ENCODE measurements at regions not wholly inside any gene's neighbourhood (a gene's known extent, or its start where the extent isn't known, plus 50 kb on each side); places are given as distances from the start of the nearest gene placed in this dataset.

DNA sequence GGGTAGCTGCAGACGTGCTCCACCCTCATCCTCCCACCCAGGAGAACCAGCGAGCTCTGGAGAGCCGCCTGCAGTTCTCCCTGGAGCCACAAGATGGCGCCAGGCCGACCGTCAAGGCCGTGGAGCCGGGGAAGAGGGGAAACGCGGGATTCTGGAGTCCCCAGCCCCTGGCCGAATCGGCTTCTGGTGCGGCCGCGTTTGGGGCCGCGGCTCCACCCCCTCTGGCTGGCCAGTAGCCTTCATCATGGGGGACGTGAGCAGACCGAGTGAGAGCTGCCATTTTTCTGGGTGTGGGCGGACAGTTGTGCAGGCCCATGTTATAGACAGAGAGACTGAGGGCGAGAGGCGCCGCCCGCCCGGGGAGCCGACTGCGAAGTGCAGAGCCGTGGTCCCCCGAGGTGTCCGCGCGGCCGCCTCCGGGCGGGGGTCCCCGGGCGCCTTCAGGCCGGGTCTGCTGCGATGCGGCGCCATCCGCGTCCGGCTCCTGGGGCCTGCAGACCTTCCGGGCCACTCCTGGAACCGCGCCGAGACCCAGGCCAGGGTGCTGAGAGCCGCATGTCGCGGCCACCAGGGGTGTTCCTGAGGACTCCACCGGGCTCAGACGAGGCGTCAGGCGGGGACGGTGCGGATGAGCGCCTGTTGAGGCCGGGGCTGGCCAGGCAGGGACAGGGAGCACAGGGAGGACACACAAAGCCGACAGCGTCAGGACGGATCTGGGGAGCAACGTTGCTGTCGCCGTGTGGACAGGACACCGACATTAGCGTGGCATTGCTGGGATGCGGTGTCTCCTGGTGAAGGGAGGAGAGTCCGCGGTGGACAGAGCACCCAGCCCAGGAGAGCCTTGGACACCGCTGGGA lies 418.2 kb upstream of the HS6ST1 start:
- no peak overlapping the region for H3K27ac ChIP-seq

DNA sequence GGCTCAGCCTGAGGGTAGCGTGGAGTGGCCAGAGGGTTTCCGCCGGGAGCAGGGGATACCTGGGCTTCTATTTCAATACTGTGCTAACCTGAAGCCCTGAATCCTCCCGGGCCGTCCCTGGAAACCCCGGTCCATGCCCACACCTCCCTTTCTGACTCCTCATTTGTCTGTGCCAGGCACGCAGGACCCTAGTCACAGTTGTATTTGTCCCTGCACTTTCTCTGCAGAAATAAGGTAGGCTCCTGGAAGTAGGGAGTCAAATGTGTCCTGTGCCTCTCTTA lies 418.8 kb upstream of the HS6ST1 start:
- TF ChIP-seq, protein P1, sequence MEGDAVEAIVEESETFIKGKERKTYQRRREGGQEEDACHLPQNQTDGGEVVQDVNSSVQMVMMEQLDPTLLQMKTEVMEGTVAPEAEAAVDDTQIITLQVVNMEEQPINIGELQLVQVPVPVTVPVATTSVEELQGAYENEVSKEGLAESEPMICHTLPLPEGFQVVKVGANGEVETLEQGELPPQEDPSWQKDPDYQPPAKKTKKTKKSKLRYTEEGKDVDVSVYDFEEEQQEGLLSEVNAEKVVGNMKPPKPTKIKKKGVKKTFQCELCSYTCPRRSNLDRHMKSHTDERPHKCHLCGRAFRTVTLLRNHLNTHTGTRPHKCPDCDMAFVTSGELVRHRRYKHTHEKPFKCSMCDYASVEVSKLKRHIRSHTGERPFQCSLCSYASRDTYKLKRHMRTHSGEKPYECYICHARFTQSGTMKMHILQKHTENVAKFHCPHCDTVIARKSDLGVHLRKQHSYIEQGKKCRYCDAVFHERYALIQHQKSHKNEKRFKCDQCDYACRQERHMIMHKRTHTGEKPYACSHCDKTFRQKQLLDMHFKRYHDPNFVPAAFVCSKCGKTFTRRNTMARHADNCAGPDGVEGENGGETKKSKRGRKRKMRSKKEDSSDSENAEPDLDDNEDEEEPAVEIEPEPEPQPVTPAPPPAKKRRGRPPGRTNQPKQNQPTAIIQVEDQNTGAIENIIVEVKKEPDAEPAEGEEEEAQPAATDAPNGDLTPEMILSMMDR (conservative IDR thresholded peaks at IDR 0.05) = no peak
- H3K27ac ChIP-seq = no peak overlapping the region

More for the DNA sequence above, 418.2 kb upstream of the HS6ST1 start:
- TF ChIP-seq, protein P1 (conservative IDR thresholded peaks at IDR 0.05) = peak; percentile 98

DNA sequence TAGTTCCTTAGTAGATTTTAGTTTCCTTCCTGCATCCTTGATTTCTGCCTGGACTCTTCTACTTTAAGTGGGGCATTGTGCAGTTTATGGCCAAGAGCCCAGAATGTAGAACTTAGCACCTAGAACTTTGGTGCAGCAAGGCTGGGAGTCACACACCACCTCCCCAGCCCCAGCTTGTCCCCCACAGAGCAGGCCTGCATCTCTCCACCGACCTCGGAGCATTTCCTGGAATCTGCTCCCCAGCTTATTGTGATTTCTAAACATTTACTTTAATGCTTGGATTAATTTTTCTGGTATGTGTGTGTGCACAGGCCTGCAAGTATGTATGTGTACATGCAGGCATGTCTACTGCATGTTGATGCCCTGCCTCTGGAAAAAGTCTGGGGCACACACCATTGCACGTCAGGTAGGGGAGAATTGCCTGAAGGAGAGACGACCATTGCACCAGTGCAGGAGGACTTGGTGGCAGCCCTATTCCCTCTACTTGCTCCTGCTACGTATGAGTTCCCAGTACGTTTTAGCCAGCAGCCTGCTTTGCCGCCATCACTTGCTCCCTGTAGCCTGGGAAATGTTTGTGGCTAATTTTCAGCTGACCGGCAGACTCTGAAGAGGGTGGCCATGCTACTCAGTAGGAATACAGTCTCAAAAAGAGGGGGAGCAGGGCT lies 419.9 kb upstream of the HS6ST1 start:
- no peak overlapping the region for H3K27ac ChIP-seq
- TF ChIP-seq, protein P1 (conservative IDR thresholded peaks at IDR 0.05) = no peak

DNA sequence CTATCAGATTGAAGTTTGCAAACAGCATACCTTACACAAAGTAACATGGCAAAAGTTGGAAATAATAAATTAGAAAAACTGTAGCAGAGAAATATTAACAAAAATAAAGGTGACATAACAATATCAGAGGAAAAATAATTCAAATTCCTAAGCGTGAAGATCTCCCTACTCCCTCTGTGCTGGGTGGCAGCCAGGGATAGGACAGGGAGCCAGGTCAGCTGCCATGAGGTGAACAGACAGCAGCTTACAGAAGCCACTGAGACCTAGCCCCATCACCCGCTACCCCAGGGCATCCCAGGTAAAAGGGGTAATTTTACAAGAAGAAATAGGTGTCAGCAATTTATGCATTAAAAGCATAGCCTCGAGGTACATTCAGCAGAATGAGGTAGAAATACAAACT lies 423.8 kb upstream of the HS6ST1 start:
- no peak overlapping the region for H3K27ac ChIP-seq
- TF ChIP-seq, protein P1 (conservative IDR thresholded peaks at IDR 0.05) = no peak

DNA sequence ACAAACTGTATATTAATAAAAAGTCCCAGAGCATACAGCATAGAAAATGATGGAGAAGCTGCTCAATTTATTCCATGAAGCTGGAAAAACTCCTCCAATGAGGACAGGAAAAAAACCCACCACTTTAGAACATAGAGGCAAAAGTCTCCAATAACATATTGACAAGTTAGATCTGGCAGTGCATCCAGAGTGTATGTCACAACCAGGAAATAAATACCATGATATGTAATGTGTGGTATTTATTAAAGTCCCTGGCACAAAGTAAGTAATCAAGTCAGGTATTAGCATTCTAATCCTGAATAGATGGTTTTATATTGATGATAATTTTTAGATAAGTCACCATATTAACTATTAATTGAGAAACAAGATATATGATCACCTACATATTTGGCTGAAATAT lies 427.3 kb upstream of the HS6ST1 start:
- no peak overlapping the region for H3K27ac ChIP-seq
- TF ChIP-seq, protein P1 (conservative IDR thresholded peaks at IDR 0.05) = no peak

DNA sequence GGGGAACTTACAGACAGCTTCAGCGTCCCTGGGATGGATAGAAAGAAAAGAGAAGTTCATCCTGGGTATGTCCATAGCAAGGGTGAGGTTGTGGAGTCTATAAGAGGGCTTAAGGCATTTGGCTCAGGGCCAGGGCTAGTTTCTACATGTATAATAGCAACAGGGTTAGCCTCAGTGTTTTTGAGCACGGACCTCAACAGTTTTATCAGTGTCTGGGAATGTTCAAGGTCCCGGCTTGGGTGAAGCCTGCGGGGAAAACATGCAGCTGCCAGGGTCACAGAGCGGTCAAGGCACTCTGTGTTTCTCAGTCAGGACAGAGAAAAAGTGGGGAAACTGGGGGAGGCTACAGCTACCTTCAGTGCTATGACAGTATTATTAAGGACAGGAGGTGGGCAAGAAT lies 427.7 kb upstream of the HS6ST1 start:
- TF ChIP-seq, protein P1 (conservative IDR thresholded peaks at IDR 0.05) = no peak
- H3K27ac ChIP-seq = no peak overlapping the region

DNA sequence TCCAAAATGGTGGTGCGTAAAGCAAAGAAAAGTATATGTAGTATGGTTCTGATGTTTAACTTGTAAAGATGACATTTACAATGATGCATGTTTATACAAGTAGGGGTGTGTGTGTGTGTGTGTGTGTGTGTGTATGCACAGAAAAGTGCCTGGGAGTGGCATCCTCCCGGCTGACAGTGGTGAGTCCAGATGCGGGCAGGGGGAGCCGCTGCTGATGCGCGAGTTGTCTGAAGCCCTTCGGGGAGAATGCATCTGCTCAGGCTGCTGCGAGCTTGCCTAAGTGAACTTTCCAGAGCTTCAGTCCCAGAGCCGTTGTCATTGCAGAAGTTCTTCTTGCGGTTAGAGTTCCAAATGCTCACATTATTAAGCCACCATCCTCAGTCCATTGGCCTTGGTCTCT lies 429.7 kb upstream of the HS6ST1 start:
- H3K27ac ChIP-seq = no peak overlapping the region
- TF ChIP-seq, protein P1 (conservative IDR thresholded peaks at IDR 0.05) = no peak

All from VCaP (cell line).